GM20431 (cell line): ENCODE measurements at regions not wholly inside any gene's neighbourhood (a gene's known extent, or its start where the extent isn't known, plus 50 kb on each side); places are given as distances from the start of the nearest gene placed in this dataset.

Experiments
- in situ Hi-C: fragments of 300-500 bp; cut with MseI, MboI; formaldehyde crosslinking; loops from one replicate; pipeline ENCODE4 v1.15.0; 2020; ENCODE audit warnings: low sequenced_read_pairs; ENCODE audit not compliant: unreplicated experiment

GRCh38 chr21:28280611-28281010 lies 712.1 kb downstream of the LTN1 start:
- in situ Hi-C loops, result no loop called here

- in situ Hi-C loops, result no loop called here
These were observed 715.4 kb downstream of the LTN1 start for GRCh38 chr21:28277324-28277723.

- in situ Hi-C loops, result no loop called here
These were observed 720.2 kb downstream of the LTN1 start for GRCh38 chr21:28272272-28272992.

- in situ Hi-C loops, result no loop called here
These were observed 723.5 kb downstream of the LTN1 start for GRCh38 chr21:28269173-28269572.

GRCh38 chr21:28268685-28269084 lies 724.0 kb downstream of the LTN1 start:
- in situ Hi-C loops, result no loop called here

- in situ Hi-C loops, result no loop called here
These were observed 725.2 kb downstream of the LTN1 start for GRCh38 chr21:28267449-28267848.

- in situ Hi-C loops, result no loop called here
These were observed 726.6 kb downstream of the LTN1 start for GRCh38 chr21:28266061-28266460.

GRCh38 chr21:28263974-28264373 lies 728.7 kb downstream of the LTN1 start:
- in situ Hi-C loops, result no loop called here

- in situ Hi-C loops, result no loop called here
These were observed 731.4 kb downstream of the LTN1 start for GRCh38 chr21:28261298-28261697.

GRCh38 chr21:28257276-28257675 lies 735.4 kb downstream of the LTN1 start:
- in situ Hi-C loops, result no loop called here

GRCh38 chr21:28256837-28257236 lies 735.8 kb downstream of the LTN1 start:
- in situ Hi-C loops, result no loop called here

- in situ Hi-C loops, result no loop called here
These were observed 736.3 kb downstream of the LTN1 start for GRCh38 chr21:28256420-28256831.

- in situ Hi-C loops, result no loop called here
These were observed 738.7 kb downstream of the LTN1 start for GRCh38 chr21:28253961-28254360.

- in situ Hi-C loops, result no loop called here
These were observed 739.3 kb downstream of the LTN1 start for GRCh38 chr21:28253338-28253737.

- in situ Hi-C loops, result no loop called here
These were observed 739.7 kb downstream of the LTN1 start for GRCh38 chr21:28252928-28253327.

GRCh38 chr21:28250946-28251345 lies 741.7 kb downstream of the LTN1 start:
- in situ Hi-C loops, result no loop called here

- in situ Hi-C loops, result no loop called here
These were observed 745.1 kb downstream of the LTN1 start for GRCh38 chr21:28247454-28248020.

GRCh38 chr21:28240586-28240985 lies 752.1 kb downstream of the LTN1 start:
- in situ Hi-C loops, result no loop called here

- in situ Hi-C loops, result no loop called here
These were observed 753.3 kb downstream of the LTN1 start for GRCh38 chr21:28239340-28239739.

- in situ Hi-C loops, result no loop called here
These were observed 755.0 kb downstream of the LTN1 start for GRCh38 chr21:28237661-28238060.

- in situ Hi-C loops, result no loop called here
These were observed 757.3 kb downstream of the LTN1 start for GRCh38 chr21:28235169-28235895.
